ENCODE measurements at regions not wholly inside any gene's neighbourhood (a gene's known extent, or its start where the extent isn't known, plus 50 kb on each side); places are given as distances from the start of the nearest gene placed in this dataset.
A peak's percentile ranks its signal among the peaks of the same experiment; 100 is the strongest.

DNA sequence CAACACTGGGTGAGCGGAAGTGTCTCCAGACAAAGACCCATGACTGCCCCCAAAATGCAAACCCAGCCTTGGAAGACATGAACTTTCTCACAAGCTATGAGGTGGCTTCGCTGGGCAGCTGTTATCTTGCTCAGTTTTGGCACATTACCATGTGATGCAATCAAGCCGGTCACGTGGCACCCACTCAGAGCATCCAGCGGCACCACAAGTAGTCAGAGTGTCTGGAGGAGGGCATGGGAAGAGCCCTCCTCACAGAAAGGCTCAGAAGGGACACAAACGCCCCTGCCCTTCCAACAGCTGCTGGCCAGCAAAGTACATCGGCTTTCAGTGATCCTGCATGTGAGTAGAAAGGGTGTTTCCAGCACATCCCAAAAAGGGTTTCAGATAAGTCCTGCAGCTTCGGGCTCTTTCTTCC, 145.5 kb upstream of the IRF2BP2 start (continued):
- TF ChIP-seq ZXDB (tag by site-specific recombination; IDR thresholded peaks at IDR 0.05) (peak; percentile 66), ZNF664 (tag by site-specific recombination; IDR thresholded peaks at IDR 0.05) (no peak), SCRT1 (tag by site-specific recombination; IDR thresholded peaks at IDR 0.05; ENCODE audit: borderline replicate concordance) (no peak), ZNF239 (tag by site-specific recombination; IDR thresholded peaks at IDR 0.05) (no peak), ZNF214 (tag by site-specific recombination; IDR thresholded peaks at IDR 0.05; ENCODE audit: borderline replicate concordance) (no peak), WT1 (tag by site-specific recombination; IDR thresholded peaks at IDR 0.05) (0 out of 2 replicates have a peak, but pooled peaks have one; percentile 15), ZBTB17 (tag by site-specific recombination; IDR thresholded peaks at IDR 0.05) (peak; percentile 82), ZNF548 (tag by site-specific recombination; IDR thresholded peaks at IDR 0.05) (no peak), ZNF623 (tag by site-specific recombination; IDR thresholded peaks at IDR 0.05) (no peak), ZNF768 (tag by site-specific recombination; IDR thresholded peaks at IDR 0.05) (no peak), ZNF785 (tag by site-specific recombination; IDR thresholded peaks at IDR 0.05) (0 out of 2 replicates have a peak, but pooled peaks have one; percentile 9), ZFP37 (tag by site-specific recombination; IDR thresholded peaks at IDR 0.05) (0 out of 2 replicates have a peak, but pooled peaks have one; percentile 47), SETDB1 (IDR thresholded peaks at IDR 0.05; ENCODE audit: insufficient read length, low read length) (peak; percentile 29), ZNF747 (tag by site-specific recombination; IDR thresholded peaks at IDR 0.05) (no peak), ZNF302 (tag by site-specific recombination; IDR thresholded peaks at IDR 0.05; ENCODE audit: low read depth) (no peak), ZNF23 (tag by site-specific recombination; IDR thresholded peaks at IDR 0.05; ENCODE audit: borderline replicate concordance) (no peak), ZNF558 (tag by site-specific recombination; IDR thresholded peaks at IDR 0.05) (peak; percentile 79), ZNF248 (tag by site-specific recombination; IDR thresholded peaks at IDR 0.05) (no peak), HOXC10 (CRISPR knock-in tag; IDR thresholded peaks at IDR 0.05) (no peak), KLF10 (tag by site-specific recombination; IDR thresholded peaks at IDR 0.05) (no peak), ZNF354C (tag by site-specific recombination; IDR thresholded peaks at IDR 0.05; ENCODE audit: borderline replicate concordance, low read depth) (no peak), ZNF416 (tag by site-specific recombination; IDR thresholded peaks at IDR 0.05) (peak; percentile 77; the same call in 1 of the 2 replicates), ZNF174 (tag by site-specific recombination; IDR thresholded peaks at IDR 0.05) (no peak), ZNF155 (tag by site-specific recombination; IDR thresholded peaks at IDR 0.05) (no peak)
- TF ChIP-seq, protein P1, sequence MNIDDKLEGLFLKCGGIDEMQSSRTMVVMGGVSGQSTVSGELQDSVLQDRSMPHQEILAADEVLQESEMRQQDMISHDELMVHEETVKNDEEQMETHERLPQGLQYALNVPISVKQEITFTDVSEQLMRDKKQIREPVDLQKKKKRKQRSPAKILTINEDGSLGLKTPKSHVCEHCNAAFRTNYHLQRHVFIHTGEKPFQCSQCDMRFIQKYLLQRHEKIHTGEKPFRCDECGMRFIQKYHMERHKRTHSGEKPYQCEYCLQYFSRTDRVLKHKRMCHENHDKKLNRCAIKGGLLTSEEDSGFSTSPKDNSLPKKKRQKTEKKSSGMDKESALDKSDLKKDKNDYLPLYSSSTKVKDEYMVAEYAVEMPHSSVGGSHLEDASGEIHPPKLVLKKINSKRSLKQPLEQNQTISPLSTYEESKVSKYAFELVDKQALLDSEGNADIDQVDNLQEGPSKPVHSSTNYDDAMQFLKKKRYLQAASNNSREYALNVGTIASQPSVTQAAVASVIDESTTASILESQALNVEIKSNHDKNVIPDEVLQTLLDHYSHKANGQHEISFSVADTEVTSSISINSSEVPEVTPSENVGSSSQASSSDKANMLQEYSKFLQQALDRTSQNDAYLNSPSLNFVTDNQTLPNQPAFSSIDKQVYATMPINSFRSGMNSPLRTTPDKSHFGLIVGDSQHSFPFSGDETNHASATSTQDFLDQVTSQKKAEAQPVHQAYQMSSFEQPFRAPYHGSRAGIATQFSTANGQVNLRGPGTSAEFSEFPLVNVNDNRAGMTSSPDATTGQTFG (tag by site-specific recombination; IDR thresholded peaks at IDR 0.05; ENCODE audit: borderline replicate concordance) = no peak
- TF ChIP-seq, protein P2, sequence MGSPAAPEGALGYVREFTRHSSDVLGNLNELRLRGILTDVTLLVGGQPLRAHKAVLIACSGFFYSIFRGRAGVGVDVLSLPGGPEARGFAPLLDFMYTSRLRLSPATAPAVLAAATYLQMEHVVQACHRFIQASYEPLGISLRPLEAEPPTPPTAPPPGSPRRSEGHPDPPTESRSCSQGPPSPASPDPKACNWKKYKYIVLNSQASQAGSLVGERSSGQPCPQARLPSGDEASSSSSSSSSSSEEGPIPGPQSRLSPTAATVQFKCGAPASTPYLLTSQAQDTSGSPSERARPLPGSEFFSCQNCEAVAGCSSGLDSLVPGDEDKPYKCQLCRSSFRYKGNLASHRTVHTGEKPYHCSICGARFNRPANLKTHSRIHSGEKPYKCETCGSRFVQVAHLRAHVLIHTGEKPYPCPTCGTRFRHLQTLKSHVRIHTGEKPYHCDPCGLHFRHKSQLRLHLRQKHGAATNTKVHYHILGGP (tag by site-specific recombination; IDR thresholded peaks at IDR 0.05) = no peak
- TF ChIP-seq, protein P3, sequence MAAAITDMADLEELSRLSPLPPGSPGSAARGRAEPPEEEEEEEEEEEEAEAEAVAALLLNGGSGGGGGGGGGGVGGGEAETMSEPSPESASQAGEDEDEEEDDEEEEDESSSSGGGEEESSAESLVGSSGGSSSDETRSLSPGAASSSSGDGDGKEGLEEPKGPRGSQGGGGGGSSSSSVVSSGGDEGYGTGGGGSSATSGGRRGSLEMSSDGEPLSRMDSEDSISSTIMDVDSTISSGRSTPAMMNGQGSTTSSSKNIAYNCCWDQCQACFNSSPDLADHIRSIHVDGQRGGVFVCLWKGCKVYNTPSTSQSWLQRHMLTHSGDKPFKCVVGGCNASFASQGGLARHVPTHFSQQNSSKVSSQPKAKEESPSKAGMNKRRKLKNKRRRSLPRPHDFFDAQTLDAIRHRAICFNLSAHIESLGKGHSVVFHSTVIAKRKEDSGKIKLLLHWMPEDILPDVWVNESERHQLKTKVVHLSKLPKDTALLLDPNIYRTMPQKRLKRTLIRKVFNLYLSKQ (tag by site-specific recombination; IDR thresholded peaks at IDR 0.05; ENCODE audit: borderline replicate concordance) = no peak
- TF ChIP-seq, protein P4, sequence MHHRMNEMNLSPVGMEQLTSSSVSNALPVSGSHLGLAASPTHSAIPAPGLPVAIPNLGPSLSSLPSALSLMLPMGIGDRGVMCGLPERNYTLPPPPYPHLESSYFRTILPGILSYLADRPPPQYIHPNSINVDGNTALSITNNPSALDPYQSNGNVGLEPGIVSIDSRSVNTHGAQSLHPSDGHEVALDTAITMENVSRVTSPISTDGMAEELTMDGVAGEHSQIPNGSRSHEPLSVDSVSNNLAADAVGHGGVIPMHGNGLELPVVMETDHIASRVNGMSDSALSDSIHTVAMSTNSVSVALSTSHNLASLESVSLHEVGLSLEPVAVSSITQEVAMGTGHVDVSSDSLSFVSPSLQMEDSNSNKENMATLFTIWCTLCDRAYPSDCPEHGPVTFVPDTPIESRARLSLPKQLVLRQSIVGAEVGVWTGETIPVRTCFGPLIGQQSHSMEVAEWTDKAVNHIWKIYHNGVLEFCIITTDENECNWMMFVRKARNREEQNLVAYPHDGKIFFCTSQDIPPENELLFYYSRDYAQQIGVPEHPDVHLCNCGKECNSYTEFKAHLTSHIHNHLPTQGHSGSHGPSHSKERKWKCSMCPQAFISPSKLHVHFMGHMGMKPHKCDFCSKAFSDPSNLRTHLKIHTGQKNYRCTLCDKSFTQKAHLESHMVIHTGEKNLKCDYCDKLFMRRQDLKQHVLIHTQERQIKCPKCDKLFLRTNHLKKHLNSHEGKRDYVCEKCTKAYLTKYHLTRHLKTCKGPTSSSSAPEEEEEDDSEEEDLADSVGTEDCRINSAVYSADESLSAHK (tag by site-specific recombination; IDR thresholded peaks at IDR 0.05) = no peak
- TF ChIP-seq, protein P5, sequence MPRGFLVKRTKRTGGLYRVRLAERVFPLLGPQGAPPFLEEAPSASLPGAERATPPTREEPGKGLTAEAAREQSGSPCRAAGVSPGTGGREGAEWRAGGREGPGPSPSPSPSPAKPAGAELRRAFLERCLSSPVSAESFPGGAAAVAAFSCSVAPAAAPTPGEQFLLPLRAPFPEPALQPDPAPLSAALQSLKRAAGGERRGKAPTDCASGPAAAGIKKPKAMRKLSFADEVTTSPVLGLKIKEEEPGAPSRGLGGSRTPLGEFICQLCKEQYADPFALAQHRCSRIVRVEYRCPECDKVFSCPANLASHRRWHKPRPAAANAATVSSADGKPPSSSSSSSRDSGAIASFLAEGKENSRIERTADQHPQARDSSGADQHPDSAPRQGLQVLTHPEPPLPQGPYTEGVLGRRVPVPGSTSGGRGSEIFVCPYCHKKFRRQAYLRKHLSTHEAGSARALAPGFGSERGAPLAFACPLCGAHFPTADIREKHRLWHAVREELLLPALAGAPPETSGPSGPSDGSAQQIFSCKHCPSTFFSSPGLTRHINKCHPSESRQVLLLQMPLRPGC (tag by site-specific recombination; IDR thresholded peaks at IDR 0.05) = no peak
- TF ChIP-seq, protein P6, sequence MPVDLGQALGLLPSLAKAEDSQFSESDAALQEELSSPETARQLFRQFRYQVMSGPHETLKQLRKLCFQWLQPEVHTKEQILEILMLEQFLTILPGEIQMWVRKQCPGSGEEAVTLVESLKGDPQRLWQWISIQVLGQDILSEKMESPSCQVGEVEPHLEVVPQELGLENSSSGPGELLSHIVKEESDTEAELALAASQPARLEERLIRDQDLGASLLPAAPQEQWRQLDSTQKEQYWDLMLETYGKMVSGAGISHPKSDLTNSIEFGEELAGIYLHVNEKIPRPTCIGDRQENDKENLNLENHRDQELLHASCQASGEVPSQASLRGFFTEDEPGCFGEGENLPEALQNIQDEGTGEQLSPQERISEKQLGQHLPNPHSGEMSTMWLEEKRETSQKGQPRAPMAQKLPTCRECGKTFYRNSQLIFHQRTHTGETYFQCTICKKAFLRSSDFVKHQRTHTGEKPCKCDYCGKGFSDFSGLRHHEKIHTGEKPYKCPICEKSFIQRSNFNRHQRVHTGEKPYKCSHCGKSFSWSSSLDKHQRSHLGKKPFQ (tag by site-specific recombination; IDR thresholded peaks at IDR 0.05) = no peak

Data from HEK293 (cell line).